ENCODE measurements at regions not wholly inside any gene's neighbourhood (a gene's known extent, or its start where the extent isn't known, plus 50 kb on each side); places are given as distances from the start of the nearest gene placed in this dataset.
A peak's percentile ranks its signal among the peaks of the same experiment; 100 is the strongest.

DNA sequence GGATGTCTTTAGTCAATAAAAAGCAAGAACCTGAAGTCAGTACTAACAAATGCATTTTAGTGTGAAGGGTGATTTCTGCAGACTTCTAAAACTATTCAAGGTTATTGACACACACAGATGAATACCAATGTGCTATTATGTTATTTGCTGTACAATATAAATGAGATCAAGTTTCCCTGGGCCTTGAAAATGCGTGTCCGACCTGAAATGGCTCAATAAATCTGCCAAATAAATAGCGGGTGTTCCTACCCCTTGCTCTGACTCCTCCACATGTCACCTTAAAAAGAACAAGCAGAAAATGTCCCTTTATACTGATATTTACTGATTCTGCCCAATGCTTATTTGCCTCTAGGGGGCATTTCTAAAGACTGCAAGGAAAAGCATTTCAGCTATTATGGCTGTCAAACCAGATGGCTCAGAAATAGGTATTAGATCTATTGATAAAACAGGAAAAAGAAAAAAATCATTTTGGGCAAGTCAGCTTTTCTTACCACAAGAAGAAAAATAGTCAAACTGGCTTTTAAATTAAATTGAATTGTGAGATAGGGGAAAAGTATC lies 367.3 kb upstream of the KITLG start:
- H3K27me3 ChIP-seq (ENCODE audit: control insufficient read depth, insufficient read depth, low read length) = no peaks in the 10 kb centered on the region
- H3K36me3 ChIP-seq (ENCODE audit: control insufficient read depth, insufficient read depth, low read length) = no peaks in the 10 kb centered on the region
- no peaks in the 10 kb centered on the region for H3K9me3 ChIP-seq (ENCODE audit: control insufficient read depth, insufficient read depth, low read length)
- H3K4me1 ChIP-seq (ENCODE audit: control insufficient read depth, insufficient read depth, low read length) = no peaks in the 10 kb centered on the region
- no peak overlapping the region for H3K27ac ChIP-seq (ENCODE audit: low read depth, low read length)
- DNase-seq (ENCODE audit: low read depth in 4 of 6, low spot score in 6 of 6) = no peak
- no CpG with 5 or more reads among the region's 3 CpGs for WGBS (ENCODE audit: insufficient coverage)
- H3K4me3 ChIP-seq (ENCODE audit: low read depth, low read length) = no peak overlapping the region

DNA sequence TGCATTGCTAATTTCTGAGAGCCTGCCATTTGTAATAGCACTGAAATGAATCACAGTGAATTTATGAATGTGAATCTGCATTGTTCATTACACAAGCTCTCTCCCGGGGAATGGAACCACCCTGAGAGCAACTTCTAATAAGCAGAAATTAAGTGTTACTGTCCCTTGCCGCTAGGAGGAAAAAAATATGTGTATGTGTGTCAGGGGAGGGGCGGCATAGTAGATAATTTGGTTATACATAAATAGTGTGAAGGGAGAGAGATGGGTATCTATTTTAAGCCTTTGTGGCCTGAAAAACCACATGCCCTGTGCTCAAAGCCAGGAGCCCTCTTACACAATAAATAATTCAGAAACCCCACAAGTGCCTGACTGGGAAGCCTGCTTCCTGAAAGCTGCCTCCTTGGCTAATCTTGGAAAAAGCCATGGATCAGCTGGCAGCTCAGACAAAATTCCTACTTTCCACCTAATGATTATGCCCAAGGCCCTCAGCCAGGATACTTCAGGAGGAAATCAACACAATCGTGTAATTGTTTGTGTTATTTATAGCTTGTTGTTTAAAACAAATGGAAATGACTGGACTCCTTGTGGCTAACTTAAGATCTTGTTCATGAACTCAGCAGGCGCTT lies 366.2 kb upstream of the KITLG start:
- Histone ChIP-seq H3K27me3 (ENCODE audit: control insufficient read depth, insufficient read depth, low read length) (no peaks in the 10 kb centered on the region), H3K27ac (ENCODE audit: low read depth, low read length) (no peak overlapping the region), H3K36me3 (ENCODE audit: control insufficient read depth, insufficient read depth, low read length) (no peaks in the 10 kb centered on the region), H3K4me1 (ENCODE audit: control insufficient read depth, insufficient read depth, low read length) (no peaks in the 10 kb centered on the region), H3K4me3 (ENCODE audit: low read depth, low read length) (no peak overlapping the region), H3K9me3 (ENCODE audit: control insufficient read depth, insufficient read depth, low read length) (no peaks in the 10 kb centered on the region)
- peak in 2 of 6 donors; percentile 45 to 80 for DNase-seq (ENCODE audit: low read depth in 4 of 6, low spot score in 6 of 6)
- WGBS (ENCODE audit: insufficient coverage) = 60% methylated on average over 1 of the region's 5 CpGs

DNA sequence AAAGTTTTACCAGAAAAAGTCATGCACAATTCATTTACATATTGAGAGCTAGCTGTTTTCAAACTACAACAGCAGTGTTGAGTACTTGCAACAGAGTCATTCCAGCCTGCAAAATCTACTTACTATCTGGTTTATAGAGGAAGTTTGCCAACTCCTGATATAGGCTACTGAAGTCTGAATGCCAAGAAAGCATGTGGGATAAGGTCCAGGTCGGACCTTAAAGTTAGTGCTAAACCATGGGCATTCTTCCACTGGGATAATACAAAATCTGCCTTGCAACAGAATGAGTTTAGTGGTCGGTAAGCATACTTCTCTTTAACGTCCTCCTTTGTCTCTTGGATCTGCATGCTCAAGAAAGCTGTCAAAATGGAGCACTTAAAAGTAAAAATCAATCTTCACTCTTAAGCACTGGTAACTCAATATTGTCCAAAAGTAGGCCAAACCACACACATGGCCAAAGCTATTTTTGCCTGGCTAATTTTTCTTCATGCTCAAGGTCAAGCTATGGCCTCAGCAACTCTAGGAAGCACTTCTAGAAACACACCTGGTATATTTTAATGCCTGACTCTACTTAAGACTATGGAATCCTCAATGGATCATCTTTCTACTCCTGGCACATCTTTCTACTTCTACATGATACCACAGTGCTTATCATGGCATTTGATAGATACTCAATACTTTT lies 364.9 kb upstream of the KITLG start:
- 50% methylated on average over 2 of the region's 3 CpGs for WGBS (ENCODE audit: insufficient coverage)
- DNase-seq (ENCODE audit: low read depth in 4 of 6, low spot score in 6 of 6) = peak in 1 of 6 donors; percentile 13

DNA sequence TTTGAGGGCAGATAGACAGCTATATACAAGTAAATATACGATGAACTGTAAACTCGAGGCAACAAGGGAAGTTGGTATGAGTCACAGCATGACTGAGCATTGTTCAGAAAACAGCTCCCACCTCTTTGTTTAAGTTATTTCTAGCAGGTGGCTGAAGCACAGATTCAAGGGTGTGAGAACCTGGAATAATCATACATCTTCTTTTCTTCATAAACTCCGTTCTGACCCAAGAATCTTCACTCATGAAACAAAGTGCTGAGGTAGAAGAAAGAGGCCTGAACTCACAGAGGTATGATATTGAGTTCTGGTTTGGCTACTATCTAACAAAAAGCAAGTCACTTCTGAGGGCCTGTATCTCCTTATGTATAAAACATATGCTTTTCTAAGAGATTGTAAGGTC lies 364.1 kb upstream of the KITLG start:
- Histone ChIP-seq H3K4me1 (ENCODE audit: control insufficient read depth, insufficient read depth, low read length) (no peaks in the 10 kb centered on the region), H3K9me3 (ENCODE audit: control insufficient read depth, insufficient read depth, low read length) (no peaks in the 10 kb centered on the region), H3K27me3 (ENCODE audit: control insufficient read depth, insufficient read depth, low read length) (no peaks in the 10 kb centered on the region), H3K27ac (ENCODE audit: low read depth, low read length) (no peak overlapping the region), H3K4me3 (ENCODE audit: low read depth, low read length) (no peak overlapping the region), H3K36me3 (ENCODE audit: control insufficient read depth, insufficient read depth, low read length) (no peaks in the 10 kb centered on the region)
- no CpG with 5 or more reads among the region's 3 CpGs for WGBS (ENCODE audit: insufficient coverage)
- DNase-seq (ENCODE audit: low read depth in 4 of 6, low spot score in 6 of 6) = no peak

More for the DNA sequence above, 364.9 kb upstream of the KITLG start:
- no peak overlapping the region for H3K4me3 ChIP-seq (ENCODE audit: low read depth, low read length)
- no peak overlapping the region for H3K27ac ChIP-seq (ENCODE audit: low read depth, low read length)
- no peaks in the 10 kb centered on the region for H3K4me1 ChIP-seq (ENCODE audit: control insufficient read depth, insufficient read depth, low read length)
- no peaks in the 10 kb centered on the region for H3K36me3 ChIP-seq (ENCODE audit: control insufficient read depth, insufficient read depth, low read length)
- no peaks in the 10 kb centered on the region for H3K27me3 ChIP-seq (ENCODE audit: control insufficient read depth, insufficient read depth, low read length)
- H3K9me3 ChIP-seq (ENCODE audit: control insufficient read depth, insufficient read depth, low read length) = no peaks in the 10 kb centered on the region

DNA sequence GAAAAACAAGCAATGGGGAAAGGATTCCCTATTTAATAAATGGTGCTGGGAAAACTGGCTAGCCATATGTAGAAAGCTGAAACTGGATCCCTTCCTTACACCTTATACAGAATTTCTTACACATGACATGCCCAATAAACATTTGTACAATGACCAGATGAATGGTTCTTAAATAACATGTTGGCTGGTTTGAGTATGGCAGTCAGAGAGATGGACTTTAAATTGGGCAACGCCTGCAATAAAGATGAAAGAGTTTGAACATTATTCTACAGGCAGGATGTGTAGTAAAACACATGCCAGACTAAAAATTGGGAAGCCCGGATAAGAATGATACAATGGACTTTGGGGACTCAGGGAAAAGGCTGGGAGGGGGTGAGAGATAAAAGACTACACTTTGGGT lies 360.6 kb upstream of the KITLG start:
- Histone ChIP-seq H3K36me3 (ENCODE audit: control insufficient read depth, insufficient read depth, low read length) (no peaks in the 10 kb centered on the region), H3K4me3 (ENCODE audit: low read depth, low read length) (no peak overlapping the region), H3K27me3 (ENCODE audit: control insufficient read depth, insufficient read depth, low read length) (no peaks in the 10 kb centered on the region), H3K9me3 (ENCODE audit: control insufficient read depth, insufficient read depth, low read length) (no peaks in the 10 kb centered on the region), H3K4me1 (ENCODE audit: control insufficient read depth, insufficient read depth, low read length) (no peaks in the 10 kb centered on the region), H3K27ac (ENCODE audit: low read depth, low read length) (no peak overlapping the region)
- WGBS (ENCODE audit: insufficient coverage) = 89% methylated on average over 2 of the region's 2 CpGs
- DNase-seq (ENCODE audit: low read depth in 4 of 6, low spot score in 6 of 6) = no peak

DNA sequence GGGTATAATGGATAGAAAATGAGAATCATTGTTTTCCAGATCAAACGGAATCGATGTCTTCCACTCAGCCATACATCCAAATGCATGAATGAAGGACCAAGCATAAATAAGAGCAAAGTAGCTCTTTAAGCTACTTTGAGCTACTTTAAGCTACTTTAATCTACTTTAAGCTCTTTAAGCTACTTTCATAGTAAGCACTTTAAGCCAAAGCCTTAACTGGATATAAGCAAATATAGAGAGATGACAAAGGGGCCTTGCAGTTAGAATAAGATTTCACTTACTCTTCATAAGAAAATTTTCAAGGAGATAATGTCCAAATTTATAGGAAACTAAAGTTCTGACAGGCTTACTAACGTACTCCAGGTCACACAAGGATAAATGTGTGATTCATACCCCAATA lies 355.6 kb upstream of the KITLG start:
- no peaks in the 10 kb centered on the region for H3K27me3 ChIP-seq (ENCODE audit: control insufficient read depth, insufficient read depth, low read length)

DNA sequence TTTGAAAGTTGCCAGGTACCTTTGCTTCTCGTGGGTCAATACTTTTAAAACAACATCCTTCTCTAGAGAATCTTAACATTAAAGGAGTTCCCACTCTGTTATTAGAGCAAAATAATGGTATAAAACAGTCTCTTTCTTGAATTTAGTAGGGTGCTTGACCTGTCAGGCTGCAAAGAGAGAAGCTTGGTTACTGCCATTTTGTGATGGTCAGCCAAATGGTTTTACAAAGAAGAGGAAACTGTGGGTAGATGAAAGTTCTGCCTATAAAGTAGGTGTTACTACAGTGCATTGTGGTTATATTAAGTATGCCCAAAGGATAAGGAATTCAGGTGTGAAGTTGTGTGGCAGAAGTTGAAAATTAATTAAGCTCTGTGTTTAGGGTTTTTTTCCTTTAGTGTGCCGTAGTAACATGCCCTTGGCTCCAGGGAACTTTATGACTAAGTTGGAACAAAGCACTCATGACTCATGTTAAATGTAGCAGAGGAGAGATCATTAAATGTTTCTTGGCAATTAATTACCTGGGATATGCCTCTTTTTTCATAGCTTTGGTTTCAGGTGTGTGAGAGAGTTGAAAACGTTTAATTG lies 354.0 kb upstream of the KITLG start:
- WGBS (ENCODE audit: insufficient coverage) = 100% methylated on average over 1 of the region's 3 CpGs
- DNase-seq (ENCODE audit: low read depth in 4 of 6, low spot score in 6 of 6) = no peak
- no peak overlapping the region for H3K27ac ChIP-seq (ENCODE audit: low read depth, low read length)

More for the DNA sequence above, 355.6 kb upstream of the KITLG start:
- DNase-seq (ENCODE audit: low read depth in 4 of 6, low spot score in 6 of 6) = no peak
- Histone ChIP-seq H3K9me3 (ENCODE audit: control insufficient read depth, insufficient read depth, low read length) (no peaks in the 10 kb centered on the region), H3K4me1 (ENCODE audit: control insufficient read depth, insufficient read depth, low read length) (no peaks in the 10 kb centered on the region), H3K27ac (ENCODE audit: low read depth, low read length) (no peak overlapping the region), H3K4me3 (ENCODE audit: low read depth, low read length) (no peak overlapping the region), H3K36me3 (ENCODE audit: control insufficient read depth, insufficient read depth, low read length) (no peaks in the 10 kb centered on the region)
- WGBS (ENCODE audit: insufficient coverage) = no CpG with 5 or more reads among the region's 3 CpGs

DNA sequence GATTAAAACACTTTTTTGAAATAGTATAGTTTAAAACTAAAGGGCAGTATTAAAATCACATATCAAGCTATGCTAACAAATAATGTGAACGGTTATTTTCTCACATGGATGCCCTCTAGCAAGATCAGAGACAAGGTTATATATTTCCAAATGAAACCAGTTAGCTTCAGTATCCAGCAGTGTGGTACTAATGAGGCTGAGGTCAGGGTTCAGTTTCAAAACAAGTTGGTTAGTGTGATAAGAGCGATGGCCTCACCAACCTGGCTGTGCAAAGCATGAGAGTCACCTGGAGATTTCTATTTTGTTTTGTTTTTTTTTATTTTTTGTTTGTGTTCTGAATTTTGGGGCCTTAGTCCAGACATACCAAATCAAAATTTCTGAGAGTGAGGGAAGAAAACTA lies 352.2 kb upstream of the KITLG start:
- H3K4me3 ChIP-seq (ENCODE audit: low read depth, low read length) = no peak overlapping the region
- no peaks in the 10 kb centered on the region for H3K27me3 ChIP-seq (ENCODE audit: control insufficient read depth, insufficient read depth, low read length)
- H3K27ac ChIP-seq (ENCODE audit: low read depth, low read length) = no peak overlapping the region
- no peaks in the 10 kb centered on the region for H3K4me1 ChIP-seq (ENCODE audit: control insufficient read depth, insufficient read depth, low read length)
- H3K36me3 ChIP-seq (ENCODE audit: control insufficient read depth, insufficient read depth, low read length) = no peaks in the 10 kb centered on the region
- DNase-seq (ENCODE audit: low read depth in 4 of 6, low spot score in 6 of 6) = no peak
- 60% methylated on average over 1 of the region's 2 CpGs for WGBS (ENCODE audit: insufficient coverage)
- no peaks in the 10 kb centered on the region for H3K9me3 ChIP-seq (ENCODE audit: control insufficient read depth, insufficient read depth, low read length)

More for the DNA sequence above, 354.0 kb upstream of the KITLG start:
- Histone ChIP-seq H3K4me1 (ENCODE audit: control insufficient read depth, insufficient read depth, low read length) (no peaks in the 10 kb centered on the region), H3K4me3 (ENCODE audit: low read depth, low read length) (no peak overlapping the region), H3K36me3 (ENCODE audit: control insufficient read depth, insufficient read depth, low read length) (no peaks in the 10 kb centered on the region), H3K9me3 (ENCODE audit: control insufficient read depth, insufficient read depth, low read length) (no peaks in the 10 kb centered on the region), H3K27me3 (ENCODE audit: control insufficient read depth, insufficient read depth, low read length) (no peaks in the 10 kb centered on the region)

DNA sequence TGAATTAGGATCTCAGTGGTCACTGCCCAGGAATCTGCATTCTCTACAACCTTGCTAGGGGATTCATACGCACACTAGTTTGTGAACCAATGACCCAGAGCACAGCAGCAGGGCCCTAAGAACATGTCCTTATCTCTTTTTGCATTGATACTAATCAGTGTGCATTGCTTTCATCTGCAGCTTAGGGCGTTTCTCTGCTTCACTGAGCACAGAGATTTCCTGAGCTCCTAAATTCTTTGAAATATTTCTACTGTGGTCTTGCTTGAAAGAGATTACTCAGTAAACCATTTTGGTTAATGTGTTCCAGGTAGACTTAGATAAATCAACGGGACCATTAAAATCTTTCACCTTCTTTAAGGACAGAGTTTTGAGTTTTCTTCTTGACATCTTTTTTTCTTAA lies 351.3 kb upstream of the KITLG start:
- peak in 1 of 6 donors; percentile 28 for DNase-seq (ENCODE audit: low read depth in 4 of 6, low spot score in 6 of 6)
- Histone ChIP-seq H3K4me1 (ENCODE audit: control insufficient read depth, insufficient read depth, low read length) (no peaks in the 10 kb centered on the region), H3K36me3 (ENCODE audit: control insufficient read depth, insufficient read depth, low read length) (no peaks in the 10 kb centered on the region), H3K27me3 (ENCODE audit: control insufficient read depth, insufficient read depth, low read length) (no peaks in the 10 kb centered on the region), H3K9me3 (ENCODE audit: control insufficient read depth, insufficient read depth, low read length) (no peaks in the 10 kb centered on the region), H3K4me3 (ENCODE audit: low read depth, low read length) (no peak overlapping the region), H3K27ac (ENCODE audit: low read depth, low read length) (no peak overlapping the region)
- WGBS (ENCODE audit: insufficient coverage) = 90% methylated on average over 1 of the region's 3 CpGs

DNA sequence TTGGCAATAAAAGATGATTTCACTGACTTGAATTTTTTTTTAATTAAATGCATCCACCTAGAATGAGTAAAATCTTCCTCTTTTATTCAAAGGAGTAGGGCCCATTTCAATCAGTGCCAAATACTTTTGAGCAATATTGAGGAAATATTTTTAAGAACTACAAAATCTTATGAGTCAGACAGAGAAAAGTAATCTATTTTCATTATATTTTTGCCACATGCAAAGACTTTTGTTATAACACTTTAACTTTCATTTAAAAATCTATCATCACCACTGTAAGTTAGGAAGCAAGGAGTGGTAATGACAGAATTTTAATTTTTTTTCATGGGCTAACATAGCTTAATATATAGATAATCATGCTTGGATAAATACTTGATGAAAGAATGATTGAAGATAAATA lies 345.2 kb upstream of the KITLG start:
- H3K27ac ChIP-seq (ENCODE audit: low read depth, low read length) = no peak overlapping the region
- no peak for DNase-seq (ENCODE audit: low read depth in 4 of 6, low spot score in 6 of 6)
- H3K27me3 ChIP-seq (ENCODE audit: control insufficient read depth, insufficient read depth, low read length) = no peaks in the 10 kb centered on the region
- H3K9me3 ChIP-seq (ENCODE audit: control insufficient read depth, insufficient read depth, low read length) = no peaks in the 10 kb centered on the region
- no peaks in the 10 kb centered on the region for H3K36me3 ChIP-seq (ENCODE audit: control insufficient read depth, insufficient read depth, low read length)
- H3K4me3 ChIP-seq (ENCODE audit: low read depth, low read length) = no peak overlapping the region
- H3K4me1 ChIP-seq (ENCODE audit: control insufficient read depth, insufficient read depth, low read length) = no peaks in the 10 kb centered on the region
